Hepatocyte (in vitro differentiated cells): ENCODE measurements at regions not wholly inside any gene's neighbourhood (a gene's known extent, or its start where the extent isn't known, plus 50 kb on each side); places are given as distances from the start of the nearest gene placed in this dataset.

Source experiments
- EZH2phosphoT487 ChIP-seq: fragments of 200-600 bp; sonication (generic); IDR thresholded peaks from one replicate; pipeline ENCODE4 v1.6.1; 2018; ENCODE audit warnings: antibody characterized with exemption, mild to moderate bottlenecking, low read depth, moderate library complexity; ENCODE audit not compliant: unreplicated experiment, severe bottlenecking
- TF ChIP-seq, protein P1 (sequence below): fragments of 200-600 bp; sonication (generic); IDR thresholded peaks from 2 replicates; pipeline ENCODE4 v1.5.1; 2016; ENCODE audit warnings: antibody characterized with exemption, mild to moderate bottlenecking; ENCODE audit not compliant: poor library complexity

DNA sequence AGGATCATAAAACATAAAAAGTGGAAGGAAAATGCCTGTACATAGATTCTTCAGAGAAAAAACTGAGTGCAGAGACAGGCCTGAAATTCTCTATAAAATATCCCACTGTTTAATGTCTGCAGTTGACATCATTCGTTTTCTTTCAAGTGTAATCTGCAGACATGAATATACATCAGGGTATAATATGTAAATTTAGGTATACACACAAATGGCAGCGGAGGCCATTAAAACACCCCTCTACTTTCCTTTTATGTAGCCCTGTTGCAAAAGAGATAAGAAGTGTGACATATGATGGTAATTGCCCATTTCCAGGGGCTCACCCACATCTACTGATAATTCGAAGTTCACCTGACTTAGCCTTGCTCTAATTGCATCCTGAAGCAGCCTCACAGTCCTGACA, 164.3 kb downstream of the SLC24A2 start:
- TF ChIP-seq, protein P1, sequence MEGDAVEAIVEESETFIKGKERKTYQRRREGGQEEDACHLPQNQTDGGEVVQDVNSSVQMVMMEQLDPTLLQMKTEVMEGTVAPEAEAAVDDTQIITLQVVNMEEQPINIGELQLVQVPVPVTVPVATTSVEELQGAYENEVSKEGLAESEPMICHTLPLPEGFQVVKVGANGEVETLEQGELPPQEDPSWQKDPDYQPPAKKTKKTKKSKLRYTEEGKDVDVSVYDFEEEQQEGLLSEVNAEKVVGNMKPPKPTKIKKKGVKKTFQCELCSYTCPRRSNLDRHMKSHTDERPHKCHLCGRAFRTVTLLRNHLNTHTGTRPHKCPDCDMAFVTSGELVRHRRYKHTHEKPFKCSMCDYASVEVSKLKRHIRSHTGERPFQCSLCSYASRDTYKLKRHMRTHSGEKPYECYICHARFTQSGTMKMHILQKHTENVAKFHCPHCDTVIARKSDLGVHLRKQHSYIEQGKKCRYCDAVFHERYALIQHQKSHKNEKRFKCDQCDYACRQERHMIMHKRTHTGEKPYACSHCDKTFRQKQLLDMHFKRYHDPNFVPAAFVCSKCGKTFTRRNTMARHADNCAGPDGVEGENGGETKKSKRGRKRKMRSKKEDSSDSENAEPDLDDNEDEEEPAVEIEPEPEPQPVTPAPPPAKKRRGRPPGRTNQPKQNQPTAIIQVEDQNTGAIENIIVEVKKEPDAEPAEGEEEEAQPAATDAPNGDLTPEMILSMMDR: no peak
- no peak for TF ChIP-seq EZH2phosphoT487
